HG03442 (cell line): ENCODE measurements at regions not wholly inside any gene's neighbourhood (a gene's known extent, or its start where the extent isn't known, plus 50 kb on each side); places are given as distances from the start of the nearest gene placed in this dataset.
A peak's percentile ranks its signal among the peaks of the same experiment; 100 is the strongest.

Experiments
- ATAC-seq: cut with Tn5 transposase; IDR thresholded peaks from one replicate; pipeline ENCODE4 v1.9.1; 2021; ENCODE audit warnings: mild to moderate bottlenecking, moderate library complexity; ENCODE audit not compliant: unreplicated experiment

DNA sequence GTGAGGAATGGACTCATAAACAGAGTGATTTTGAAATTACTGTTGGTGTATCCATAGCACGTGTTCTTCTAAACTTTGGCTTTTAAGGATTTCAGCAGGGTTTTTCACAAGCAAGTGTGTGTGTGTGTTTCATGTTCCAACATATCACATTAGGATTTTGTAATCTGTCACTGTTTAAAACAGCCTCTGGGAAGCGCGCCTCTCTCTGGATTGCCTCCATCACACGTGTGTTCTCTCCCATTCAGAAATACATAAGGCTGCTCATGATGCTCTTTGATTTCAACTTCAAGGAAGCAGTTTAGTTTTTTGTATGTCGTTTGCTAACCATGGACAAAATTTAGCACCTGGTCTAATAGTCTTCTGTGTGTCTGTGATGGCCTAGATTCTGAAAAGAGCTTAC, 370.4 kb downstream of the MTX2 start:
- ATAC-seq: no peak

DNA sequence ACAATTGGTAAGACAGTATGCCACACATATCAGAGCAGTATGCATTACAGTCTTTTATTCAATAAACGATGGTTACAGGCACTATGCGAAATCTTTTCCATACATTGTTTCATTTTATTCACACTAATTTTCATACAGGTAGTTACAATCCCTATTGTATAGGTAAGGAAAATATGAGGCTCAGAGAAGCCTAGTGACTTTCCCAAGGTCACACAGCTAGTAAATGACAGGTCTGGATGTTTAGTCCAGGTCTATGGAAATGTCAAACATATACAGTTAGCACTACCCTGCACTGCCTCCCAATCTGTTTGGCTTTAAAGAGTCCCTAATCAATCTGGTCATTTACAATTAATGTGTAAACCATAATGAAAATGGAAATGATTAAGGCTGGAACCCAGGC, 372.2 kb downstream of the MTX2 start:
- no peak for ATAC-seq

GRCh38 chr2:176642074-176642473, 372.8 kb downstream of the MTX2 start:
- peak; percentile 58 for ATAC-seq

GRCh38 chr2:176643646-176644045, 374.4 kb downstream of the MTX2 start:
- no peak for ATAC-seq

GRCh38 chr2:176645494-176645893, 376.3 kb downstream of the MTX2 start:
- ATAC-seq: no peak

- no peak for ATAC-seq
These were observed 376.9 kb downstream of the MTX2 start for GRCh38 chr2:176646033-176646615.

GRCh38 chr2:176647325-176648165, 378.3 kb downstream of the MTX2 start:
- ATAC-seq: no peak

DNA sequence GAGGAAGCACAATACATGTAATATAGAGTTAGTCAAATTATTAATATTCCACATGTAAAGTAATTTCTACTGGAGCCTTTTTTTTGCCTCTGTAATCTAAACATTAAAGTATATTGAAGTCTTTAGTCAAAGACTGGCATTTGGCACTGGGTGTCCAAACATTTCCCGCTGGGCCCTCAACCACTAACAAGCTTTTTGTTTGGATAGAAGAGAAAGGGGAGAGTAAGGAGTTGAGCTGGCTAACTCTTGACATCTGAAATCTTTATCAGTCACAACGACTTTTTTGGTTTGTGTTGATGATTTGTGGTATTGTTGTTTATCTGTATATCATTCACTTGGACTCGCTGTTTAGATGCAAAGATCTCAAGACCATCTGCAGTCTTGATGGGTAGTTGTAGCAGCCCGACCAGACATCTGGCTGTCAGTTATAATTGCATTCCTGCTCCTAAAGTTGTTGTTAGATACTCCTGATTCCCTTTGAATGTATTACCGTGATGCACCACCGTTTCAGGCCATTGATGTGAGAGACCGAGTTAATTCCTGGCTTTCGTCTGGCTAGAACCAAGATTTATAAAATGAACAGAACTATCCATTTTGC, 379.6 kb downstream of the MTX2 start:
- no peak for ATAC-seq

DNA sequence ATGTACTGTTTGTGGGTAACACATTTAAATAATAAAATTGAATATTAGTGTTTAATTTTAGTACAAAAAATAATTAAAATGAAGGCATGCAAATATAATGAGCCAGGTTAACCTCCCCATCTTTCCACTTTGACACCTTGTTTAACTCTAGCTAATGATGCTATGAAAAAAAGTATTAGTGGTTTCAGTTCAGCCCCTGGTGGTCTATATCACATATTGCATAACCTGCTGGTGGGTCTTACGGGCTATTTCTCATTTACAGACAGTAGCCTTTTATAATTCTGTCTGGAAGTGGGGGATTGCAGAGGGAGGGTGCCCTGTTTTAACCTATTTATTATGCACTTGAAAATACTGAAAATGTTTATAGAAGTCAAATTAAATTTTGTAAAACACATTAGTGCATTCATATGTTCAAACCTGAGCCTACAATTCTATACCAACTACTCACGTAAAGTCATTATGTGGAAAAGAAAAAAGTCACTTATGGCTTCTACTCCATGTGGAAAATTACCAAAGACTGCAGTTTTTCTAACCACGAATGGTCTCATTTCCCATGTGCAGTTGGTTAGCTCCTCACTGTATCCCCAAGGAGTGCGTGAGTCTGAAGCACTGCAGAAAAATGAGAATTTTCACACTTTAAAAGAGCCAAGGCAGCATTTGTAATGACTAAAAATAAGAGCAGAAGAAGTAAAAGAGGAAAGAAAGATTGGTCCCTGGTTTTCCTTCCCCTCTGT, 381.0 kb downstream of the MTX2 start:
- ATAC-seq: no peak

DNA sequence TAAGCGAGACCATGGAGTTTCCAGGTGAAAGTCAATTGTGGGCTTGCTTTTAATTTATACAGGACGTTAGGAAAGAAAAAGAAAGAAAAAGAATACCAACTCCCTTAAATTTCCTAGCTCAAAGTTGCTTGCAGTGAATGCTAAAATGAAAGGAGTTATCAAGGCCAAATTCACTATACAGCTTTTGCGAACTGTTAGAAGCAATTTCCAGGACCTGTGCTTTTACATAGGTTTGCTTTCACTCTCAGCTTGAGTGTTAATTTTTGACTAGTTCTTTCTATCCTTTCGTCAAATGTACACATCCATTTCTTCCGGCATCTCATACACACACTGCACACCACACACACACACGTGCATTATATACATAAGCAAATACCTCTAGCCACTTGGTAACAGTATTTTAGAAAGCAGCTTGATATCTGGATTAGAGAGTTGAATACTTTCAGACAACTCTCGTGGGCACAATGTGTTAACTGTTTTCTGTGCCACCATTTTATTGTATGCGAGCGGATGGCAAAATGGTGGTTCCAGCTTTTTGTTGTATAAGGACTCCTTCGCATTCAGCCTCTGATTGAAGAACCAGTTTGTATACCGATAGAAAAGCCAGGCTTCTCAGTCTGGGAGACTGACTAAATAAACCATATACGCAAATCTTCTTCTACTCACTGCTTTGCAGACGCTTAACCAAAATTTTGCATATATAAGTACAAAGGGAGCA, 381.8 kb downstream of the MTX2 start:
- ATAC-seq: no peak

- peak; percentile 68 for ATAC-seq
These were observed 383.3 kb downstream of the MTX2 start for GRCh38 chr2:176652300-176653182.

DNA sequence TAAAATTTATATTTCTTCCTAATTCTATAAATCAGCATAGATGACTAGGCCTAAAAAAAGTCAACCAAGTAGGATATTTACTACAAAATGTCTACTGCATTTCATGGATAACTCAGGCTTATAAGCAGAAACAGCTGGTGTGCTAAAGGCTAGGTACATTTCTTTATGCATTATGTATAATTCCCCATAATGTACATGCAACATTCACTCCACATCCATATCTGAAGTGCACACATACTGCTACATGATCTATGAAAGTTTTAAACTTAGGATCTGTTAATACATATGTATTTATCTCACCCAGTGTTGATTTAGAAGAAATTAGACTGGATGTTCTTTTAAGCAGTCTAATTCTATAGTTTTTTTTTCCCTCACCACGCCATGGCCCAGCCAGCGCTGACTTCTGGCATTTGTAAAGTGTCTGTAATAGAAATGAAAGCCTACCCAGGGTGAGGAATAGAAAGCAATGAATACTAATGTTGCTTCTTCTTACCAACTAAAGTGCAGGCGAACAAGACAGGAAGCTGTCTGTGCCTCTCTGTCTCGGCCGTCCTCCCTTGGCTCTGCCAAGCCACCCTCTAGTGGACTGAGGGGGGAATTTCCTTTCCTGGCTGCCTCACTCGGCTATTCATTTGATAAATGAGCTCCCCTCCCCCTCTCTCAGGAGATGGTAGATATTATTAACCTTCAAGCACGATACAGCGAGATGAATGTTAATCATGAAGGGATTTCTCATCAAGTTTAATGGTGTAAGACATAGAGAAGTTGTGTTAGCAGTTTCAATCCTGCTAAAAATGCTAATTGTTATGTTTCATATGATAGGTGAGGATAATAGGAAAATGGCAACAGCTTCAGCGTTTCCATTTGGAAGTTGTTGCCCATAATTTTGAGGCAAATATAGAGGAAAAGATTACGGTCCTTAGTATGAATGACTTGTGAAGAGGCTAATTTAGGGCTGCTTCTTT, 384.5 kb downstream of the MTX2 start:
- peak; percentile 93 for ATAC-seq

DNA sequence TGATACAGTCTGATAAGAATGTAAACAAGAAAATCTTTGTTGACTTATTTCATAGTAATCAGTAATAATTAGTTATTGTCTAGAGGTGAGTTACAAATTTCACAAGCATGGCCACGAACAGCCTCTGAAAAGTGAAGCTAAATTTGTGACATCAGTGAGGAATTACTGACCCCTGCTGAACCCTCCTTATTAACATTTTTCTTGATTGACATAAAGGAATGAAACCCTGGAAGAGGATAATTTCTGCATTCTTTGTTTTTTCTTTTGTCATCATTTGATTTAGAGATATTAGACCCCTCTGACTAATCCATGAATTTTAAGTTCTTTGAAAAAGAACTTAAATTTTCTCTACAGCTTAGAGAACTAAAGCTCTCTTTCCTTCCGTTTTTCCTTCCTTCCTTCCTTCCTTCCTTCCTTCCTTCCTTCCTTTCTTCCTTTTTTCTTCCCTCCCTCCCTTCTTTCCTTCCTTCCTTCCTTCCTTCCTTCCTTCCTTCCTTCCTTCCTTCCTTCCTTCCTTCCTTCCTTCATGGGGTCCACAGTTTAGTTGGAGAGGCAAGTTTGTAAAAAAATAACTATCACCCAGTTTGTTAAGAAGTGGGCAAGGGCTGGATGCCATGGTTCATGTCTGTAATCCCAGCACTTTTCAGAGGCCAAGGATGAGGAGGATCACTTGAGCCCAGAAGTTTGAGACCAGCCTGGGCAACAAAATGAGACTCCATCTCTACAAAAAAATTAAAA, 387.0 kb downstream of the MTX2 start:
- ATAC-seq: no peak

DNA sequence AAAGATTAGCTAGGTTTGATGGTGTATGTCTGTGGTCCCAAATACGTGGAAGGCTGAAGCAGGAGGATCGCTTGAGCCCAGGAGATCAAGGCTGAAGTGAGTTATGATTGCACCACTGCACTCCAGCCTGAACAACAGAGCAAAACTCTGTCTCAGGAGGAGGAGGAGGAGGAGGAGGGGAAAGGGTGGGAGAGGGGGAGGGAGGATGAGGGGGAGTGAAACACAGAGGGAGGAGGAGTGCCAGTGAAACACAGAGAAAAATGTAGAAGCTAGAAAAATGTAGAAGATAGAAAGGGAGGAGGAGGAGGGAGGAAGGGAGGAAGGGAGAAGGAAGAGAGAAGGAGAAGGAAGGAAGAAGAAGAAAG, 387.5 kb downstream of the MTX2 start:
- no peak for ATAC-seq

DNA sequence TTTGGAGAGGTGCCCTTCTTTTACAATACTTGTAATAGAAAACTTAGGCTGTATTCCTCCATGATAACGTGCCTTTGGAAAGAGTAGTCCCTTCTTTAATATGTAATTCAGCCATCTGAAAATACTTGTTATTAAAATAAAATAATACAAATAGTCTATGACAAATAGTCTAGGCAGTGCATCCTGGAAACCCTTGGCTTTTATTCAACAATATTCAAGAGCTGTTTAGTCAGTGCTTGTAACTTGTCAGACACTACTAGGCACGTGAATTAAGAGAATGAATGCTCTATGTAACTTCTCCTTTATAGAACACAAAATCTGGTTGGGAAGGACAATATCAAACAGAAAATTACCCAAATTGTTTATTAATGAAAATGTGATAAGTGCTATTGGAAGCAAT, 388.2 kb downstream of the MTX2 start:
- ATAC-seq: no peak

DNA sequence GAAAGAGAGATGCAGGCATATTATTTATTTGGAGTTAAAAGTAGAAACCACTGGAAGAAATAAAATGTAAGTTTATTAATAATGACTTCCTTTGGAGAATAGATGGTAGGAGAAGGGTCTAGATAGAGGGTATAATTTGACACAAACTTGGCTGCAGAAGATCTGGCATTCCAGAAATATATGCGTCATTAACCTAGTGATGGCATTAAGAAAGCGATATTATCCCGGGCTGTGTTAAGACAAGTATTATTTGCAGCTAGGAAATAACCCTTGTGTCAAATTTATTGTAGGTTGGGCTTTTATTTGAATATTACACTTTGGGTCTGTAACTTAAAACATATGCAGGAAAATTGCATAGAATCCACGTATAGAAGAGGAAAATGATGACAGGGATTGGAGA, 389.5 kb downstream of the MTX2 start:
- no peak for ATAC-seq

DNA sequence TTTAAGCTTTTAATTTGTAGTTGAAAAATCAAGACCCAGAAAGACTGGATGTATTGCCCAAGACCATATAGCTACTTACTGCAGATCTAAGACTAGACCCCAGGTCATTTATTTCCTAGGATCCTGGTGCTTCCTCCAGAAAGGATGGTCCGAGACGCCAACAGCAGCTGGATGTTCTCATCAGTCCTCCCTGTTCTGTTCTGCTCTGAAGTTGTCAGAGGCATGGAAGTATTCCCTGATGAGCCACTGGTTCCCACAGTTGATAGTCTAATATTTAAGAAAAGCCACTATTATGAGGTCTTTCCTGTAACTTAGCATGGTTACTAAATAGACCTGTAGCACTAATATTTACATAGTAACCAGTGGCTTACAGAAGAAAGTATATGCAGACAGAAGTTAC, 393.5 kb downstream of the MTX2 start:
- no peak for ATAC-seq

DNA sequence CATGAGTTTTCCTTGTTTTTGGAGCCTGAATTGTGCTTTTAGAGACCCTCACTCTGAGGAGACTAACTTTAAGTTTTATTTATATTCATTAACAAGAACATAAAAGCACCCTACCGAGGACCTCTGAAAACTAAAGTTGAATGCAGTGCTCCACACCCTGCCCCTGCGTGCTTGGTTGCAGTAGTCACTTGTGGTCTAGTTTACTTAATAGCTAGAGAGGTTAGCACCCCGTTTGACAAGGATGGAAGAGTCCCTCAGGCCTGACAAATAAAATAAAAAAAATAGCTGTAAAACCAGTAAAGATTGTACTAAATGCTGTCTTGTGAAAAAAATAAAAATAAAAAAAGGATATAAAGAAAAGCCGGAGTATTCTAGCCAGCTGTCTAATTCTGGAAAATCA, 395.2 kb downstream of the MTX2 start:
- no peak for ATAC-seq
